ENCODE measurements at regions not wholly inside any gene's neighbourhood (a gene's known extent, or its start where the extent isn't known, plus 50 kb on each side); places are given as distances from the start of the nearest gene placed in this dataset.

GRCh38 chr14:34122081-34122480 lies 171.2 kb upstream of the EGLN3 start:
- DNase-seq = no peak

GRCh38 chr14:34120185-34120977 lies 169.5 kb upstream of the EGLN3 start:
- DNase-seq = no peak

GRCh38 chr14:34119107-34119858 lies 168.4 kb upstream of the EGLN3 start:
- DNase-seq = no peak

GRCh38 chr14:34113991-34114390 lies 163.1 kb upstream of the EGLN3 start:
- no peak for DNase-seq

- DNase-seq = no peak
Observed at GRCh38 chr14:34113005-34113511, 162.2 kb upstream of the EGLN3 start.

GRCh38 chr14:34111953-34112352 lies 161.1 kb upstream of the EGLN3 start:
- no peak for DNase-seq

GRCh38 chr14:34111505-34111904 lies 160.6 kb upstream of the EGLN3 start:
- no peak for DNase-seq

GRCh38 chr14:34110531-34110930 lies 159.7 kb upstream of the EGLN3 start:
- DNase-seq = no peak

- DNase-seq = no peak
Observed at GRCh38 chr14:34107441-34107840, 156.6 kb upstream of the EGLN3 start.

GRCh38 chr14:34106310-34106709 lies 155.4 kb upstream of the EGLN3 start:
- no peak for DNase-seq

- no peak for DNase-seq
Observed at GRCh38 chr14:34104489-34105397, 153.9 kb upstream of the EGLN3 start.

GRCh38 chr14:34103176-34103575 lies 152.3 kb upstream of the EGLN3 start:
- no peak for DNase-seq

- no peak for DNase-seq
Observed at GRCh38 chr14:34099635-34100034, 148.8 kb upstream of the EGLN3 start.

- DNase-seq = no peak
Observed at GRCh38 chr14:34098985-34099349, 148.1 kb upstream of the EGLN3 start.

- DNase-seq = no peak
Observed at GRCh38 chr14:34098045-34098984, 147.4 kb upstream of the EGLN3 start.

GRCh38 chr14:34097644-34098043 lies 146.8 kb upstream of the EGLN3 start:
- no peak for DNase-seq

GRCh38 chr14:34094384-34094783 lies 143.5 kb upstream of the EGLN3 start:
- DNase-seq = no peak

- no peak for DNase-seq
Observed at GRCh38 chr14:34093883-34094282, 143.0 kb upstream of the EGLN3 start.

- no peak for DNase-seq
Observed at GRCh38 chr14:34090451-34090850, 139.6 kb upstream of the EGLN3 start.

- no peak for DNase-seq
Observed at GRCh38 chr14:34088914-34089313, 138.0 kb upstream of the EGLN3 start.

GRCh38 chr14:34087571-34087970 lies 136.7 kb upstream of the EGLN3 start:
- DNase-seq = no peak

- no peak for DNase-seq
Observed at GRCh38 chr14:34086223-34086757, 135.4 kb upstream of the EGLN3 start.

Data from CD4-positive, alpha-beta T cell treated with Interferon gamma for 1 hour (primary cell).